T-helper 9 cell (primary cell): ENCODE measurements at regions not wholly inside any gene's neighbourhood (a gene's known extent, or its start where the extent isn't known, plus 50 kb on each side); places are given as distances from the start of the nearest gene placed in this dataset.

ENCODE experiments used
- DNase-seq: peaks from one replicate; pipeline ENCODE4 v3.0.0-alpha.2; 2020

DNA sequence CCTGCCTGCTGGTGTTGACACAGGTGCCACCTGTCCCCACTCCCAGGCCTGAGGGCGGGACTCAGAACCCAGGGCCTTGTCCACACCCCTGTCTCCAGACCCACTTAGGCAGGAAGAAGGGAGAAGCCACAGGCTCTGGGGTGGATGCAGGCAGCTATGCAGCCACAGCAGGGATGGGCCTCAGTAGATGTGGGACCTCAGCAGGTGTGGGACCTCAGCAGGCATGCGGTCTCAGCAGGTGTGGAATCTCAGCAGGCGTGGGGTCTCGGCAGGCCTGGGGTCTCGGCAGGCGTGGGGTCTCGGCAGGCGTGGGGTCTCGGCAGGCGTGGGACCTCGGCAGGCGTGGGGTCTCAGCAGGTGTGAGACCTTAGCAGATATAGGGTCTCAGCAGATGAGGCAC, 118.0 kb upstream of the PITRM1 start:
- no peak for DNase-seq

- no peak for DNase-seq
Measured at GRCh38 chr10:3287572-3288445, 115.2 kb upstream of the PITRM1 start.

GRCh38 chr10:3282674-3283017, 110.1 kb upstream of the PITRM1 start:
- no peak for DNase-seq

- no peak for DNase-seq
Measured at GRCh38 chr10:3281941-3282673, 109.5 kb upstream of the PITRM1 start.

DNA sequence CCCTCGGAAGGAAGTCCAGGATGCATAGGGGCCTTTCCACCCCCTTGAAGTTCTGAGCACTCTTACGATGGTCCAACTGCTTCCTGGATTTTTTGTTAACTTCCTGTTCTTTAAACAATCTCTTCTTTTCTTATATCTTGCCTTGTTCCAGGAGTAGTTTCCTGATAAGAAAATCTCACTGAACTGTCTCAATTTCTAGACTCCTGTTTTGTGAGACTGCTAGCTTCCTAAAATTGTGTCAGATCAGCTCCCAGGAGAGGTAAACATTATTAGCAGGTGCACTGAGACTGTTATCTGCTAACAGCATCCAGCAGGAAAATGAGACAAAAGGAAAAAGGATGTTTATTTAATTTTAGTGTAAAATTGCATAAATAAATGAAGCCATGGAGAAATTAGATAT, 106.2 kb upstream of the PITRM1 start:
- no peak for DNase-seq

DNA sequence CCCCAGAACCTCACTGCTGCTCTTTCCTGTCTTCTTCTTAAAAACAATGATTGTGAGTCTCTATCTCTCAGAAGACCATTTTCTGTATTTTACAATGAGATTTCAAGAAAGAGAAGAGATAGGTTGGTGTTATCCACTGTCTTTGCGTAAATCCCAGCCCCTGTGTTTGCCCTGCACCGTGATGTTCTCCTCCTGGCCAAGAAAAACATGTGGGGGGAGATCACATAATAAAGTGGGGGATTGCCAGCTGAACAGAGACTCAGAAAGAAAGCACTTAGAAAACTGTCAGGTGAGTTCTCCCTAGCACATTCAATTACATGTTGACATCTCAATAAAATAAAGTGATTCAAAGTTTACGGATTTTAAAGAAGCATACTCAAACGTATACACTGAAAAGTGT, 105.0 kb upstream of the PITRM1 start:
- no peak for DNase-seq

GRCh38 chr10:3274414-3274813, 101.8 kb upstream of the PITRM1 start:
- DNase-seq = no peak

DNA sequence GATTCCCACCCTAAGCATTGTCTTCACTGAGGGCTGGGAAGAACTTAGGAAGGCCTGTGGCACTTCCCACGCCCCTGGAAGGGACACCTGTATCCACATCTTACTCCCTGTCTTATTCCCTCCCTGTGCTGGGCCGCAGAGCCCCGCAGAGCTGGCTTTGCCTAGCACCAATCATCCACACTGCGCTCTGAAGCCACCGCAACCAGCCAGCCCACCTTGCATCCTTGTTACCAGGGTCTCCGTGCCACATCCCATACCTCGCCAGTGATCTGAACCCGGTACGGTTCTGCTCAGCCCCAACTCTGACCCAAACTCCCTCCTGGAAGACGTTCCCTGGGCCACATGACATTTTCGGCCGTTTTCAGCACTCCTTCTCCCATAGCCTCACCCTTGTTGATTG, 101.4 kb upstream of the PITRM1 start:
- DNase-seq = no peak

DNA sequence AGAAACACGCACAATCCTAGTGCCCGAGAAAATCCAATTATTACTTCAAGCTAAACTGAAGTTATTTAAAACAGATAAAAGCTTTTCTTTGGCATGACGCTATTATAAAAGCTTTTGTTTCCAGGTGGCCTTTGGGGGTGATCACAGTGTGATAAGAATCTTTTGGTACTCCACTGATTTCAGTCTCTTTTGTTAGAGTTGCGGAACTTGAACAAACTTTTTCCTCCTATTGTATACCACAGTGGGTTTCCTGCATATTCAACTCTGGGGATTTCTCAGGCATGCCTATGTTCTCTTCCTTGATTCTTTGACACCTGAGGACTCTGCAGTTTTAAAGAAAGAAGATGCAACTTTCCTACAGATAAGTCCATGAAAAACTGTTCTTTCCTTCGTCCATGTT, 99.7 kb upstream of the PITRM1 start:
- no peak for DNase-seq

DNA sequence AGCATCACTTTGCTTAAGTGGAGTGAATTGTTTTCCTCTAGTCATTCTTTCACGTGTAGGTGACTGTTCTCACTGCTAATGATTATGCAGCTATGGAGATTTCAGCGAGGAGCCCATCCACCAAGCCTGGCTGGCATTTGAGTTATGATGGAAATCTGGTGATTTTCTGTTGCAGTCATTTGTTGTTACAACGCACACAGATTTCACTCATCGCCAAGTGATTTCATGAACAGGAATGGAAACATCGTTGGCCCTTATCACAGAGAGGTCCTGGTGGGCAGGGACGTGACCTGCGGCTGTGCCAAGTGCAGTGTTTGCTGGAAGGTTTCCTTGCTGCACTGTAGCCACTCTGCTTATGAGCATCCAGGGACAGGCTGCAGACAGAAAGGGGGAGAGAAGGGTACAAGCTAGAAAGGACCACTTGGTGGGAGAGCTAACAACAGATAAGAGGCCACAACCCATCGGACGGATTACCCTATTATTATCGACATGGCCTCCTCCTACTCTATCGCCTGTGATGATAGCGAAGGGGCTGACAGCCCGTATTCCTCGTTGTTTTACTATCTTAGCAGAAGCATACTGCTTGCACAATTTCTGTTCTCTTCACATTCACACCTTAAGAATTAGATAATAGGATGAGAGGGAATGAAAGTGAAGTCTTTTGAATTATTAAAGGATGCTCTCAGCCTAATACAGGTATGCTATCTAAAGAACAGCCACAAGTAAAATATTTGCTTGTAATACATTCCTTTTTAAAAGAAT, 99.0 kb upstream of the PITRM1 start:
- no peak for DNase-seq

DNA sequence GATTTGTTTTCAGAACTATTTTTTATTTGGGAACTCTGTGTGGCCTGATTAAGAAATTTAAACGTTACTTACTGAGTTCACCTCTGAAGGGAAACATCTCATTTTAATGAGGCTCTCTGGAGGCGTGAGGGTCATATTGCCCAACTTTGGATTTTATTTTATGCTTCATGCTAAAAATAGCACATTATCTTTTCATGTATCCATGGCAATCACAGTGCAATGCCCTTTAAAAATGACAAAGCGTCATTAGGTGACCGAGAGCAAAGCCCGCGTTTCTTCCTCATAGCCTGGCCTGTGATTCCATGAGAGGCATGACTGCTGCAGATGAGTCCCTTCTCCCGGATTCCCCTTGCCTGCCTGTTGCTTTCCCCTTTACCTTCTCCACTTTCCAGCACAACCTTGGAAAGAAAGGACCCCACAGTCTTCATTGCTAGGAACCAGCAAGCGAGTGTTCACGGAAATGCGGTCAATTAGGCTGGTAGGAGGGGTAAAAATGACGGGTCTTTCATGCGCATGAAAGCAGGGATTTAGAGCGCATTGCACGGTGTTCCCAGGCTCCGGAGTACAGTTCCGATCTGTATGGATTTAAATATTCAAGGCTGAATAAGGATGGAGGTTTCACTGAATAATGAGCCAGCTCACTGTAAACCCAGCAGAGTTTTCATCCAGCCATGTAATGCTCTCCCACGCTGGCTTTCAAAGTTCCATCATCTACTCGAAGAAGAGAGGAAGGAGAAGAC, 98.2 kb upstream of the PITRM1 start:
- no peak for DNase-seq

DNA sequence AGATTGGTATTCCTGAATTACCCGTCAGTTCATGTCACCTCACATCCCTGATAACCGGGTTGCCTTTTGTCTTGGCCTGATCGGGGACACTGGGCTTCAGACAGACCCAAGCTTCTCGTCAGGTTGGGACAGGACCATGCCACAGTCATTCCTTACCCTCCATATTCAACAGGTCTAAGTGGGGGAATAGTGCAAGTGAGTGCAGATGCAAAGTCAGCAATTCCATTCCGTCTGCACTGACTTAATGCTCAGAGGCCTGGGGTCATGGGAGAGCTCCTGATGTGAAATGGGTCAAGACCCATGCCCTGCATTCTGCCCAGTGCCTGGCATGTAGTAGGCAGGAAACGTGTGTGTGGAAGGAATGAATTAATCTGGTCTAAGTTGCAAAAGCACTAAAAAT, 95.4 kb upstream of the PITRM1 start:
- no peak for DNase-seq

GRCh38 chr10:3265088-3265487, 92.5 kb upstream of the PITRM1 start:
- no peak for DNase-seq

- DNase-seq = no peak
Measured at GRCh38 chr10:3264161-3264761, 91.7 kb upstream of the PITRM1 start.

GRCh38 chr10:3263747-3264146, 91.2 kb upstream of the PITRM1 start:
- DNase-seq = no peak

DNA sequence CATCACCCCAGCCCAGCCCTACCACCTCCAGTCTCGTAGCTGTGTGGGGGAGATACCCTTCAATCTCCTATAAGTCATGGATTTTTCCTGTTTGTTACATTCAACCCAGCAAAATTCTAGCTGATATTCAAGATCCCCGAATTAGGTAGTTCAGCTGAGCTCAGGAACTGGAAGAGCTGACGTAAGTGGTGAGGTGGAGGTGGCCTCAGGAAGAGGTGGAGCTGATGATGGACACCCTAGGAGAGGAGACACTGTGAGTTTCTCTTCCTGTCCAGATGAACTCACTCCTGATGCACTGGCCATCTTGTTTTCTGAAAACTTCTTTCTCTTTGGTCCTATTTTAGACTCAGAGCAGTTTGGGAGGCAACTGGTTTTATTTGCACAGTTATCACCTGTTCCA, 90.5 kb upstream of the PITRM1 start:
- DNase-seq = no peak

GRCh38 chr10:3261921-3262320, 89.3 kb upstream of the PITRM1 start:
- DNase-seq = no peak

GRCh38 chr10:3260066-3260834, 87.7 kb upstream of the PITRM1 start:
- no peak for DNase-seq

DNA sequence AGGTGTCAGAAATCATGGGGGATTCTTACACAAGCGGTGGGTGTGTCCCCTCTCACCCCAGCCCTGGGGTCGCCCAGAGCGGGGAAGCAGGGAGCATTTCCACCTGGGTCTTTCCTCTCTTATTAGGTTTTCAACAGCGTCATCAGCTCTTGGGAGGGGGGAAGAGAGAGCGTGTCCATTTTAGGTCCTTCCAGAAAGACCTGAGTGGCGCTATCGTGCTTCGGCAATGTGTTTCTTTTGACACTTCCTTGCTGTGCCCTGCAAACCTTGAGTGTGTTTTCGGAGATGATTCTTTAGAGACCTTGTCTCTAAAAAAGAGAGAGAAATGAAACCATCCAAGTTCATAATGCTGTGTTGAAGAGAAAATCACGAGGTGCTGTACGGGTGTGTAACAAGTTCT, 86.9 kb upstream of the PITRM1 start:
- DNase-seq = no peak

DNA sequence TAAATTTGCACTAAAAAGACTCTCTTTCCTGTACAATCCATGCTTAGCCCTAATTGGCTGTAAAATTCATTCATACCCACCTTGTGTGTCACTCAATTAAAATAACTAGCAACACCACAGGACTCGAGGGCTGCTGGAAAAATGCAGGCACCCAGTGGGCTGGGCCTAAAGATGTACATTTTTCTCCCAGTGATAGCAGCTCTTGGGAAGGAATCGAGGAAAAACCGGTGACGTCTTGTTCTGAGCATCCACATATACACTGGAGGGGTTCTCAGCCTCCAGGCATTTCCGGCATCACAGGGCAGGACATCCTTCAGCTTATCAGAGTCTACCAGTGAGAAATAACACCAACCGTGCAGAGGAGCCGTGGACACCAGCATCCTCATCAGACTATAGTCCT, 85.8 kb upstream of the PITRM1 start:
- DNase-seq = no peak

GRCh38 chr10:3255616-3256015, 83.0 kb upstream of the PITRM1 start:
- no peak for DNase-seq

DNA sequence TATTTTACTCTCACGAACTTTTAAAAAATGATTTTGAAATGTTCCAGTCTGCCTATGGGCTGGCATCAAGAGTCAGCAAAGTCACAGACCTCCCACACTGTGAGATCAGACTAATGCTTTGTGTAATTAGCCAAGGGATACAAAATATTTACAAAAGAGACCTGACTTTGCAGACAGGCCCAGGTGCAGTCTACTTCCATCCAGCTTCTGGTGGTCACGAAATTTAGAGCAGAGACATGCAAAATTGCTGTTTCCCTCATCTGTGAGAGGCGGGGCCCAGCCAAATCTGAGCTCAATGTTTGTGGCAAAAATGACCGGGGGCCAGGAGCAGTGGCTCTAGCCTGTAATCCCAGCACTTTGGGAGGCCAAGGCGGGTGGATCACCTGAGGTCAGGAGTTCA, 82.5 kb upstream of the PITRM1 start:
- no peak for DNase-seq
